GM18502 (cell line): ENCODE measurements at regions not wholly inside any gene's neighbourhood (a gene's known extent, or its start where the extent isn't known, plus 50 kb on each side); places are given as distances from the start of the nearest gene placed in this dataset.

Experiments
- ATAC-seq: cut with Tn5 transposase; IDR thresholded peaks from one replicate; pipeline ENCODE4 v1.9.1; 2021; ENCODE audit warnings: mild to moderate bottlenecking; ENCODE audit not compliant: unreplicated experiment, poor library complexity

DNA sequence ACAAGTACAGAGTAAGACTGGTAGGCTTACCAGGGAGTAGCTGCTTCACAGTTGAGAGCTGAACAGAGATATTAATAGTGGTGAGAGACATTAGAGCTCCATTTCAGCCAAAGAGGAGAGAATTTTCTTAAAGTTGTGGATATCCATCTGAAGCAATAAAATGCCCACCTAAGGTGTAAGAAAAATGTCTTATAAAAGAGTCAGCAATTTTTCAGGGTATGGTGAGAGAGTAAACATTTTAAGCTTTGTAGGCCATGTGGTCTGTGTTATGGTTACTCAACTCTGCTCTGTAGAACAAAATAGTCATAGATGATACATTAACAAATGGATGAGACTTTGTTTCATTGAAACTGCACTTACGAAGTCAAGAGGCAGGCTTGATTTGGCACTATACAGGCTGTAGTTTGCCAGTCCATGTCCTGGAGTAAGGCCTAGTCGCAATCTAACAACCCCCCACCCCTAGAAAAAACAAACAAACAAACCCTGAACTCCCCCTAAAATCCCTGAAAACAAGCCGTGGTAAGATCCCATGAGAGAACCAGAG lies 945.4 kb upstream of the SEMA6A start:
- ATAC-seq = no peak

DNA sequence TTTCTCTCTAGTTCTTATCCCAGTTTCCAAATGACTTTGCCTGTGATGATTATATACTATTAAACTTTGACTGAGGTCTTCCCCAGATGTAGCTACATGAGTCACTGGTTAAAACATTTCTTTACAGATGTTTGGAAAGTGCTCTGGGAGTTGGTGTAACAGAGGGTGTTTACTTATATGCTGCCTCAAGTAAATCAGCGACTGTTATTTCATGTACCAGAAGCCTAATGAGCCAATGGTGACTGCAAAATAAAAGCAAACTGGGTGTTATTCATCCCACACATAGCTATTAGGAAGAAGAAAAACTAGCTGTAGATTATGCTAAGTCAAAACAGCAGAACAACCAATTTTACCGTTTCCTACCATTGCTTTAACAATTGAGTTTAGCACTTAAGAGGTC lies 929.7 kb upstream of the SEMA6A start:
- no peak for ATAC-seq

DNA sequence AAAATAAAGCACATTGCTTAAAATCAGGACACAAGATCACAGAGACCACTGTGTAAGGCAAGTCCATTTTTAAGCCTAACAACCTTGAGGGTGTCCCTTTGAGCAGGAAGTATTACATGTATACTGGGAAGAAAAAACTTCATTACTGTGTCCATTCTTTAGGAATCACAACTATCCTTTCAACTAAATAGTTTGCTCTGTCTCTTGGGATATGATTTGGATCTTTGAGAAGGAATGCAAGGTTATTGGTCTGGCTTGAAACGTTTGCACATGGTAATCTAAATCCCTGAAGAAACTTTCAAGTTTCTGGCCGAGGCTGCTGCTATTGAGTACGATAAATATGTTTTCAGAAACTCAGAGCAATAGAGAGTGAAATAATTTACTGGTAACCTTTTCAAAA lies 923.0 kb upstream of the SEMA6A start:
- ATAC-seq = no peak

GRCh38 chr5:117496801-117497200 lies 922.2 kb upstream of the SEMA6A start:
- ATAC-seq = no peak

DNA sequence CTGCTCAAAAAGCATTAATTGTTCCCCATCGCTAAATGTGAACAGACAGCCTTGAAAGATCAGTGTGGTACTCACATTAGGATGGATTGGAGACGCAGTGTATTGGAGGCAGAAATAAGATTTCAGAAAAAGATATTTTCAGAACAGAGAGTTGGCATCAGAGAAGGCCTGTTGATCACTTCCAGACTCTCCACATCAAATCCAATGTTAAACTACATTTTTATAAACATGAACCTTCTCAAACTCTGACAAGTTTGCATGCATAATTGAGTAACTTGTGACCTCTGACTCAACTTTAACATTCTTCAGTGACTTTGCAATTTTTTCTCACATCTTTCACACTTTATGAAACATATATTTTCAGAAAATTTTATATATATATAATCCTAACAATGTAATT lies 919.6 kb upstream of the SEMA6A start:
- no peak for ATAC-seq

DNA sequence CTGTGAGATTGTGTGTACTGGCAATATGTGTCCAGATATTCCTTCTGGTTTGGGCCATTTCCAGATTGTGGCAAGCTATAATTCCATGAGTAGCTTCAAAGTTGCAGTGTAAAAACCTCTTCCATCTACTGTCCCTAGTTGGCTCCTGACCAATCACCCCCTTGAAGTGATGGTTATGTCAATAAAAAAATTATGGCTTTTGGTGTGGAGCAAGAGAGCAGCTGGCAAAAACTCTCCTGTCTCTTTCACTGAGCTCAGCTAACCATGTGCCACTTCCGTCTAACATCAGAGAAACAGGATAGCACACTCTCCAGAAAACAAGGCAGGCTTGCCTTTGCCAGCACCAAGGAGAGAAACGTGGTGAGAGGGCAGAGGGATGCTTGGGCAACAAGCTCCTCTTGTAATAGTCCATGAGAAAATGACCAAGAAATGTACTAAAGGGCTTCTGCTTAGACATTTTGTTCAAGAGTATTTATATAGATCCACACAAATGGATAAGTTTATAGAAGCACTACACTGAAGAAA lies 914.4 kb upstream of the SEMA6A start:
- no peak for ATAC-seq

DNA sequence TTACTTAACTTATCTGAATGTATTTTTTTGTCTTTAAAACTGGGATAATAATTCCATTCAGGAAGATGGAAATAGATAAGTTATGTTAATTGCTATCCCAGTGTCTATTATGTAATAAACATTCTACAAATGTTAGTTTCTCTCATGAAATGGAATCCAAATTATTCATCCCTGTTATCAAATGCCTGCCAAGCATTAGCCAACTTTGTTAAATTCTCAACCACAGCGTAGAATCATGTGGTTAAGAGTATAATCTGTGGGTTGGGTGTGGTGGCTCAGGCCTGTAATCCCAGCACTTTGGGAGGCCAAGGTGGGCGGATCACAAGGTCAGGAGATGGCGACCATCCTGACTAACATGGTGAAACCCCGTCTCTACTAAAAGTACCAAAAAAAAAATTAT lies 912.9 kb upstream of the SEMA6A start:
- ATAC-seq = no peak

- ATAC-seq = no peak
Measured at GRCh38 chr5:117486879-117487391, 912.3 kb upstream of the SEMA6A start.

DNA sequence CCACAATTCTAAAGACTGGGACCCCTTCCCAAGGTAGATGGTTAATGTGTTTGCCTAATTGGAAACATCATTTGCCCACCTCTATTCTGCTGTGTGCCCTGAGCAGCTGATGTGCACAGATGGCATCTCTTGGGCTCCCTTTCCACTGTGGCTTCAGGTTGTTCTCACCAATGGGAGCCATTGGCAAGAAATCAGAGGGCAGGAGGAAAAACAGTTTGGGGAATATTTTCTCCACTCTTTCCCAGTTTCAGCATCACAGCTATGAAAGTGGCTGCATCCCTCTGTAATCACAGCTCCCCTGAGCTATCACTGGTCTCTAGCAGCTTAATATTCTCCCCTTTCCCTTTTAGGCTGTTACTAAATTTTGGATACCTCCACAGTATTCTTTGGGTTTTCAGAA lies 911.6 kb upstream of the SEMA6A start:
- ATAC-seq = no peak

- no peak for ATAC-seq
Measured at GRCh38 chr5:117475919-117476318, 901.3 kb upstream of the SEMA6A start.

DNA sequence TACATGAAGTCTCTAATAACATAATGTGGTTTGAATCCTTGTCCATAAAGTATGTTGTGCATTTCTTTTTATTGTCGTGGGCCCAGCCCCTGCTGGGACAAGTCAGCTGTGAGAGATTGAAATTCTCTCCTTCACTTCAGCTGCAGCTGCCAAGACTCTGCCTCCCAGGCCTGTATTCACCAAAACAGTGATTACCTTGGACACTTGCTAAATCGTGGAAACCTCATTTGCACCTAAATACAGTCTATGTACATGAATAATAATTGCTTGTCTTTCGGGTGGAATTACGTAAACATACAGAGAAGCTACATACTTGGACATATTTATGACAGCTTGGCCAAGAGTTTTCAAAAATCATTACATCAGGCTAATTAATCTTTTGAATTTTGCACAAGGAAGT lies 898.5 kb upstream of the SEMA6A start:
- ATAC-seq = no peak

DNA sequence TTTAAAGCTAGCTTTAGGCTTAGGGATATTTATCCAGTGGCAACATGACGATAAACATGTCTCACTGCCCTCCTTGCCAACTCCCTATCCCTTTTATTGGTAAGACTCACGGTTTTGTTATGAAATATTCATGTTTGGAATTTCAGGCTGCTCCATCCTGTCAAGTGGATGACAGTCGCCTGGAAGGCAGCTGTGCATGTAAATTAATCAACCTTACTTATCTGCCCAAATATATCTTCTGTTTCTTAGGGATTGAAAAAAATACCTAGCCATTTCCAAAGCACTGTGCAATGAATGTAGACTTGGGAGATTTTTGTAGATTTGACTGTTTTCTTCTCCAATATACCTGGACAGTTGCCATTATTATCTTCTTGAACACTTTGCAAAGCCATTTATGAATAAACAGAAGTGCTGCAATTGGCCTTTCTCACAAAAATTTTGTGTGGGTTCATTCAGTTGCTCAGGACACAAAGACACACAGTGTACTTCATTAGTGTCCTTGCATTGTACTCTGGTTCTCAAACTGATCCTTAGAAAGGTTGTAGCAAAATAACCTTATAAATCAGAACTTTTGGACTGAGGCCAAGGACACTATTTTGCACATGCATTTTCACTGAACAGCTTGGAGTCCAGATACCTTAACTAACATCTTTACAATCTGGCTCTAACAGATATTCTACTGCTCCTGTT lies 889.4 kb upstream of the SEMA6A start:
- no peak for ATAC-seq

- ATAC-seq = no peak
Measured at GRCh38 chr5:117461966-117462365, 887.3 kb upstream of the SEMA6A start.

DNA sequence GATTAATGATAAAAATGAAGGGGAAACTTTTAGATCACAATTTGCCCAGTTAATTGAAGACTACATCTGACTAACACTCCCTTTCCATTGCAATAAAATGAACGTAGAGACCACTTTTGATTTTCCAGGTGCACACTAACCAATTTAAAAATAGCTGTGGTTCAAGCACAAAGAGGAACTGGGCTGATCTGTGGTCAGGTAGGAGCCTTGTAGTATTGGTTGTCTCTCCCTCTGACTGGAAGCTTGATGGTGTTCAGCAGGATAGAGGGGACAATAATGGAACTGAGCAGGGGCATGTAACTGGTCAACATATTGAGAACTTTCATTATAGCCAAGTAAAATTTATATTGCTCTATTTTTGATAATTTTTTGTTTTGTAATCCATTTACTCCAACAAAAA lies 886.8 kb upstream of the SEMA6A start:
- peak; percentile 86 for ATAC-seq

- no peak for ATAC-seq
Measured at GRCh38 chr5:117457656-117458055, 883.0 kb upstream of the SEMA6A start.

DNA sequence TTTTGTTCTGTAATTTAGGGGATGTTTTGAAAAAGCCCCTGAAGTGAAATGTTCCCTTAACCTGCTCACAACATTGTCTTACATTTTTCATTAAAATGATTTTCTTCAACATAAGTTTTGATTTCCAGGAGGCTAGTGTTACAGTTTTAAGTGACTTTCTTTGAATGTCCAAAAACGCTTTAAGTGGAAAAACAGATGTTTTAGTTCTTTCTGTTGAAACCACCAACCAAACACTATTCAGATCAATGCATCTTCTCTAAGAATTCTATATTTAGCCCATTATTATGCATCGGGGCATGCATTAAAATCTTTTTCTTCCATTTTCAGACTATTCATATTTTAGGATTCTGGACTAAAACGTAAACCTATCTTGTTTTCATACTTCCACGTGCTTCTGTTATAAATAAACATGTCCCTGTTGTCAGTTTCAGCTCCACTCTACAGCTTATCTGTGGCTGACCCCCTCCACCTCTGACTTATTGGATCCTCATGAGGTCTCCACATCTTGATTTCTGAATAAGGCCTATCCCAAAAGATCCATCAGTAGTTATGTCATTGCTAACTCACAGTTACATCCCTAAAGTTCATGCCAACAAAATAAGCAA lies 882.3 kb upstream of the SEMA6A start:
- no peak for ATAC-seq

GRCh38 chr5:117455236-117456233 lies 880.9 kb upstream of the SEMA6A start:
- peak; percentile 43 for ATAC-seq

- ATAC-seq = peak; percentile 92
Measured at GRCh38 chr5:117454716-117455212, 880.1 kb upstream of the SEMA6A start.

- no peak for ATAC-seq
Measured at GRCh38 chr5:117436846-117437245, 862.2 kb upstream of the SEMA6A start.

GRCh38 chr5:117435203-117435602 lies 860.6 kb upstream of the SEMA6A start:
- no peak for ATAC-seq
